OCI-LY7 (cell line): ENCODE measurements at regions not wholly inside any gene's neighbourhood (a gene's known extent, or its start where the extent isn't known, plus 50 kb on each side); places are given as distances from the start of the nearest gene placed in this dataset.

Experiments used
- BruUV-seq: library from RNA; stranded (reverse); fragments of 400-500 nt; replicated peaks from 2 replicates; lab custom pipeline; 2021; lab: Mats Ljungman, UMichigan
- CTCF ChIA-PET: fragments of 300-600 bp; sonication (Branson Sonifier 250); formaldehyde crosslinking; loops from one replicate; lab custom pipeline; 2022; ENCODE audit warnings: antibody characterized with exemption; ENCODE audit not compliant: unreplicated experiment; lab: Charles Lee
- POLR2A ChIA-PET: fragments of 300-600 bp; sonication (Branson Sonifier 250); formaldehyde crosslinking; loops from one replicate; lab custom pipeline; 2022; ENCODE audit warnings: antibody characterized with exemption; lab: Charles Lee
- DNase-seq: peaks from one replicate; pipeline ENCODE4 v3.0.0-alpha.2; 2015; ENCODE audit warnings: low spot score
- H2AFZ ChIP-seq: fragments of 200-600 bp; sonication (generic), shearing (Covaris generic); 2 replicates; pipeline ENCODE4 v1.6.1; 2014; ENCODE audit warnings: mild to moderate bottlenecking, antibody characterized with exemption, low read length, moderate library complexity
- H3K27ac ChIP-seq: fragments of 200-600 bp; sonication (generic); 2 replicates; pipeline ENCODE4 v1.5.1; 2014; ENCODE audit warnings: mixed run types, low read depth, mild to moderate bottlenecking, moderate library complexity, low read length, inconsistent platforms; ENCODE audit not compliant: poor library complexity, severe bottlenecking
- H3K36me3 ChIP-seq: fragments of 200-600 bp; sonication (generic); 2 replicates; pipeline ENCODE4 v1.6.1; 2014; ENCODE audit warnings: mild to moderate bottlenecking, antibody characterized with exemption, low read length, moderate library complexity, mixed read lengths; ENCODE audit not compliant: insufficient read depth
- H3K4me1 ChIP-seq: fragments of 200-600 bp; sonication (generic); 2 replicates; pipeline ENCODE4 v1.5.1; 2014; ENCODE audit warnings: mild to moderate bottlenecking, low read length; ENCODE audit not compliant: insufficient read depth, poor library complexity, severe bottlenecking
- H3K4me2 ChIP-seq: fragments of 200-600 bp; sonication (generic); 2 replicates; pipeline ENCODE4 v1.6.1; 2014; ENCODE audit warnings: mild to moderate bottlenecking, low read length
- H3K4me3 ChIP-seq: fragments of 200-600 bp; sonication (generic); 2 replicates; pipeline ENCODE4 v1.5.1; 2014; ENCODE audit warnings: mild to moderate bottlenecking, low read depth, low read length; ENCODE audit not compliant: poor library complexity, severe bottlenecking
- H3K79me2 ChIP-seq: fragments of 200-600 bp; sonication (generic); 2 replicates; pipeline ENCODE4 v1.6.1; 2016; ENCODE audit warnings: low read depth, mild to moderate bottlenecking, low read length, moderate library complexity, mixed read lengths; ENCODE audit not compliant: insufficient read depth
- H3K9me2 ChIP-seq: fragments of 200-600 bp; sonication (generic); 2 replicates; pipeline ENCODE4 v1.6.1; 2016; ENCODE audit warnings: mild to moderate bottlenecking, low read length, mixed read lengths; ENCODE audit not compliant: insufficient read depth
- H3K9me3 ChIP-seq: fragments of 200-600 bp; sonication (generic); 2 replicates; pipeline ENCODE4 v1.6.1; 2014; ENCODE audit warnings: mild to moderate bottlenecking, mixed run types, low read length, mixed read lengths
- H4K20me1 ChIP-seq: fragments of 200-600 bp; sonication (generic); 2 replicates; pipeline ENCODE4 v1.6.1; 2014; ENCODE audit warnings: mild to moderate bottlenecking, antibody characterized with exemption, low read length, moderate library complexity, mixed read lengths; ENCODE audit not compliant: insufficient read depth
- CTCF ChIP-seq: fragments of 200-600 bp; sonication (generic); conservative IDR thresholded peaks from 2 replicates; pipeline ENCODE4 v1.5.1; 2014; ENCODE audit warnings: mild to moderate bottlenecking, antibody characterized with exemption, low read length, moderate library complexity, mixed read lengths
- EZH2phosphoT487 ChIP-seq: fragments of 200-600 bp; sonication (generic); IDR thresholded peaks from 2 replicates; pipeline ENCODE4 v1.6.1; 2018; ENCODE audit warnings: low read depth, borderline replicate concordance, mild to moderate bottlenecking, mixed run types, antibody characterized with exemption, low read length, moderate library complexity, mixed read lengths
- intact Hi-C: fragments of 100-400 bp; cut with micrococcal nuclease; formaldehyde crosslinking; loops from one replicate; pipeline ENCODE4 v1.10.0; 2022; ENCODE audit not compliant: unreplicated experiment

GRCh38 chr3:20484126-20484525 lies 298.1 kb upstream of the SGO1 start:
- no peaks in the 10 kb centered on the region for H3K79me2 ChIP-seq
- POLR2A ChIA-PET = interaction anchor here (1.9 kb wide), 1 partner anchor 15 kb away, joined by 5 read pairs; no protein-coding TSS in a partner anchor
- CTCF ChIA-PET = no interaction called here
- H3K4me3 ChIP-seq = no peak overlapping the region
- no peak overlapping the region for H3K27ac ChIP-seq
- TF ChIP-seq CTCF (no peak), EZH2phosphoT487 (no peak)
- H3K4me1 ChIP-seq = no peaks in the 10 kb centered on the region
- BruUV-seq = no TSS peak
- no peaks in the 10 kb centered on the region for H3K36me3 ChIP-seq
- H3K9me2 ChIP-seq = no peaks in the 10 kb centered on the region
- no peaks in the 10 kb centered on the region for H3K9me3 ChIP-seq
- intact Hi-C loops = no loop called here
- no peaks in the 10 kb centered on the region for H4K20me1 ChIP-seq
- H2AFZ ChIP-seq = no peak overlapping the region
- H3K4me2 ChIP-seq = no peak overlapping the region
- DNase-seq = no peak

GRCh38 chr3:20482350-20482749 lies 296.3 kb upstream of the SGO1 start:
- no peak overlapping the region for H3K4me2 ChIP-seq
- BruUV-seq = no TSS peak
- no peaks in the 10 kb centered on the region for H3K9me2 ChIP-seq
- H2AFZ ChIP-seq = no peak overlapping the region
- H3K79me2 ChIP-seq = no peaks in the 10 kb centered on the region
- H3K27ac ChIP-seq = no peak overlapping the region
- ChIA-PET POLR2A (interaction anchor here (0.6 kb wide), 1 partner anchor 1282 kb away, joined by 3 read pairs; no protein-coding TSS in a partner anchor), CTCF (no interaction called here)
- H3K4me1 ChIP-seq = no peaks in the 10 kb centered on the region
- intact Hi-C loops = no loop called here
- H3K9me3 ChIP-seq = no peaks in the 10 kb centered on the region
- no peak for TF ChIP-seq CTCF
- no peak for TF ChIP-seq EZH2phosphoT487
- no peaks in the 10 kb centered on the region for H4K20me1 ChIP-seq
- H3K4me3 ChIP-seq = no peak overlapping the region
- H3K36me3 ChIP-seq = no peaks in the 10 kb centered on the region
- DNase-seq = no peak

GRCh38 chr3:20480786-20481365 lies 294.9 kb upstream of the SGO1 start:
- H2AFZ ChIP-seq = no peak overlapping the region
- no peak for TF ChIP-seq EZH2phosphoT487
- no peak for TF ChIP-seq CTCF
- no TSS peak for BruUV-seq
- CTCF ChIA-PET = no interaction called here
- POLR2A ChIA-PET = no interaction called here
- H3K27ac ChIP-seq = no peak overlapping the region
- intact Hi-C loops = no loop called here
- H3K9me2 ChIP-seq = no peaks in the 10 kb centered on the region
- H3K36me3 ChIP-seq = no peaks in the 10 kb centered on the region
- no peaks in the 10 kb centered on the region for H3K9me3 ChIP-seq
- no peak overlapping the region for H3K4me2 ChIP-seq
- DNase-seq = no peak
- no peak overlapping the region for H3K4me3 ChIP-seq
- H3K4me1 ChIP-seq = no peaks in the 10 kb centered on the region
- H3K79me2 ChIP-seq = no peaks in the 10 kb centered on the region
- H4K20me1 ChIP-seq = no peaks in the 10 kb centered on the region
